ENCODE measurements at regions not wholly inside any gene's neighbourhood (a gene's known extent, or its start where the extent isn't known, plus 50 kb on each side); places are given as distances from the start of the nearest gene placed in this dataset.

DNA sequence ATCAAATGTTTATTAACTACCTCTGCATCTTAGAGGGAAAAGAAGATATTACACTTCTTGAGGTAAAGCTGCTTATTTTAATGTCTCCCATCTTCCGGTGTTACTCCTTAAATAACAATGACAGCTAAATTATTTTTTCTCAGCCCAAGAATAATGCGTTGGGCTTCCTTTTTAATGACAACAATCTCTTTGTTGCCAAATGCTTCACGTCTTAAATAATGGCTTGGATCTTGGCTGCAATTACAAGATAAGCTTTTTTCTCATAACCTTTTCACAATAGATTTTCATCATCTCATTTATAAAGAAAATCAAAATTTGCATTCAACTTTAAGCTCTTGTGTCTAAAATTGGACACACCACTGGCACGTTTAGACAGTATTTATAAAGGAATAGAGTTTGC is 89.2 kb upstream of the COL8A1 start:
- FAIRE-seq: no peak
- SMC1A ChIA-PET (ENCODE audit: uncharacterized antibody, unreplicated experiment): interaction anchor here (1.2 to 1.6 kb wide), 3 partner anchors 14 to 526 kb away, joined by 3 to 4 read pairs (median 3); no protein-coding TSS in a partner anchor
- CTCF ChIA-PET: interaction anchor here (0.8 to 1.7 kb wide), 2 partner anchors 138 to 159 kb away, joined by 3 to 5 read pairs; no protein-coding TSS in a partner anchor
- no peaks in the 10 kb centered on the region for H3K79me2 ChIP-seq (ENCODE audit: control insufficient read depth, insufficient read depth, low read length)
- POLR2A ChIA-PET: no interaction called here
- ATAC-seq: no peak
- H4K20me1 ChIP-seq (ENCODE audit: control insufficient read depth, insufficient read depth): no peaks in the 10 kb centered on the region
- no peak for TF ChIP-seq ATF2 (IDR thresholded peaks at IDR 0.05; ENCODE audit: low read length)
- no peak for TF ChIP-seq NFYB (IDR thresholded peaks at IDR 0.05; ENCODE audit: insufficient read depth, low read depth, low read length)
- no peak for TF ChIP-seq ZNF207 (IDR thresholded peaks at IDR 0.05; ENCODE audit: borderline replicate concordance)
- TF ChIP-seq, protein P1, sequence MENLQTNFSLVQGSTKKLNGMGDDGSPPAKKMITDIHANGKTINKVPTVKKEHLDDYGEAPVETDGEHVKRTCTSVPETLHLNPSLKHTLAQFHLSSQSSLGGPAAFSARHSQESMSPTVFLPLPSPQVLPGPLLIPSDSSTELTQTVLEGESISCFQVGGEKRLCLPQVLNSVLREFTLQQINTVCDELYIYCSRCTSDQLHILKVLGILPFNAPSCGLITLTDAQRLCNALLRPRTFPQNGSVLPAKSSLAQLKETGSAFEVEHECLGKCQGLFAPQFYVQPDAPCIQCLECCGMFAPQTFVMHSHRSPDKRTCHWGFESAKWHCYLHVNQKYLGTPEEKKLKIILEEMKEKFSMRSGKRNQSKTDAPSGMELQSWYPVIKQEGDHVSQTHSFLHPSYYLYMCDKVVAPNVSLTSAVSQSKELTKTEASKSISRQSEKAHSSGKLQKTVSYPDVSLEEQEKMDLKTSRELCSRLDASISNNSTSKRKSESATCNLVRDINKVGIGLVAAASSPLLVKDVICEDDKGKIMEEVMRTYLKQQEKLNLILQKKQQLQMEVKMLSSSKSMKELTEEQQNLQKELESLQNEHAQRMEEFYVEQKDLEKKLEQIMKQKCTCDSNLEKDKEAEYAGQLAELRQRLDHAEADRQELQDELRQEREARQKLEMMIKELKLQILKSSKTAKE (IDR thresholded peaks at IDR 0.05; ENCODE audit: low read depth, poor library complexity, severe bottlenecking): no peak
- TF ChIP-seq CREM (IDR thresholded peaks at IDR 0.05; ENCODE audit: low read depth): no peak
- TF ChIP-seq IKZF1 (conservative IDR thresholded peaks at IDR 0.05): no peak
- TF ChIP-seq MEF2A (IDR thresholded peaks at IDR 0.05; ENCODE audit: insufficient read depth, low read depth, low read length): no peak
- TF ChIP-seq ESRRA (IDR thresholded peaks at IDR 0.05; ENCODE audit: low read length): no peak
- no peak for TF ChIP-seq PKNOX1 (IDR thresholded peaks at IDR 0.05)
- no peak for TF ChIP-seq ASH2L (IDR thresholded peaks at IDR 0.05; ENCODE audit: borderline replicate concordance, low read depth)
- no peak for TF ChIP-seq RFX5 (IDR thresholded peaks at IDR 0.05; ENCODE audit: low read depth, low read length)
- TF ChIP-seq ZSCAN29 (IDR thresholded peaks at IDR 0.05): no peak
- TF ChIP-seq WRNIP1 (IDR thresholded peaks at IDR 0.05; ENCODE audit: borderline replicate concordance, low read depth, low read length): no peak
- TF ChIP-seq ZBED1 (IDR thresholded peaks at IDR 0.05; ENCODE audit: borderline replicate concordance): no peak
- no peak for TF ChIP-seq YY1 (IDR thresholded peaks at IDR 0.05; ENCODE audit: low read depth, low read length)
- TF ChIP-seq, protein P2, sequence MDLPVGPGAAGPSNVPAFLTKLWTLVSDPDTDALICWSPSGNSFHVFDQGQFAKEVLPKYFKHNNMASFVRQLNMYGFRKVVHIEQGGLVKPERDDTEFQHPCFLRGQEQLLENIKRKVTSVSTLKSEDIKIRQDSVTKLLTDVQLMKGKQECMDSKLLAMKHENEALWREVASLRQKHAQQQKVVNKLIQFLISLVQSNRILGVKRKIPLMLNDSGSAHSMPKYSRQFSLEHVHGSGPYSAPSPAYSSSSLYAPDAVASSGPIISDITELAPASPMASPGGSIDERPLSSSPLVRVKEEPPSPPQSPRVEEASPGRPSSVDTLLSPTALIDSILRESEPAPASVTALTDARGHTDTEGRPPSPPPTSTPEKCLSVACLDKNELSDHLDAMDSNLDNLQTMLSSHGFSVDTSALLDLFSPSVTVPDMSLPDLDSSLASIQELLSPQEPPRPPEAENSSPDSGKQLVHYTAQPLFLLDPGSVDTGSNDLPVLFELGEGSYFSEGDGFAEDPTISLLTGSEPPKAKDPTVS (IDR thresholded peaks at IDR 0.05; ENCODE audit: low read depth, low read length): no peak
- TF ChIP-seq EP300 (IDR thresholded peaks at IDR 0.05; ENCODE audit: borderline replicate concordance in 1 of 2, control insufficient read depth in 1 of 2, low read depth in 2 of 2, low read length in 2 of 2): no peak
- BruUV-seq (replicated peaks): no TSS peak
- no peak overlapping the region for H3K9ac ChIP-seq (ENCODE audit: control insufficient read depth, insufficient read depth, low read length)
- RAD21 ChIA-PET (ENCODE audit: unreplicated experiment): no interaction called here
- H3K4me2 ChIP-seq (ENCODE audit: control insufficient read depth, insufficient read depth): no peak overlapping the region
- no peaks in the 10 kb centered on the region for H3K36me3 ChIP-seq (ENCODE audit: control insufficient read depth in 2 of 2, insufficient read depth in 2 of 2, low read length in 1 of 2)
- H3K9me3 ChIP-seq (replicated peaks; ENCODE audit: control insufficient read depth, insufficient read depth, low read length): no peaks in the 10 kb centered on the region
- 33% methylated on average over 4 of the region's 4 CpGs for WGBS (ENCODE audit: insufficient coverage, insufficient replicate concordance, low lambda C conversion rate, missing lambda C conversion rate)
- no peak overlapping the region for H3K4me3 ChIP-seq
- in situ Hi-C loops (cut with MboI) (no loop called here), intact Hi-C loops (cut with micrococcal nuclease; ENCODE audit: unreplicated experiment) (no loop called here)
- H2AFZ ChIP-seq (ENCODE audit: control insufficient read depth, low read depth, low read length): no peak overlapping the region
- no peak overlapping the region for H3K27ac ChIP-seq (ENCODE audit: control insufficient read depth, insufficient read depth)
- DNase-seq (ENCODE audit: low read depth, low spot score): no peak
- H3K27me3 ChIP-seq (replicated peaks in 1 of 2; ENCODE audit: control insufficient read depth in 2 of 2, insufficient read depth in 2 of 2, low read length in 1 of 2): no peaks in the 10 kb centered on the region
- no peaks in the 10 kb centered on the region for H3K4me1 ChIP-seq (ENCODE audit: control insufficient read depth, insufficient read depth, low read length)
